Left lung (tissue), 4 donors: ENCODE measurements at regions not wholly inside any gene's neighbourhood (a gene's known extent, or its start where the extent isn't known, plus 50 kb on each side); places are given as distances from the start of the nearest gene placed in this dataset.

Experiments used
- ATAC-seq: fragments of 200-7000 bp; cut with Tn5 transposase; one replicate; pipeline ENCODE4 v1.9.1; 2020; ENCODE audit warnings: moderate library complexity
- DNase-seq, 4 donors: peaks; one replicate each; pipeline ENCODE4 v3.0.0-alpha.2; 2013 to 2020
- H3K27ac ChIP-seq, 2 donors: fragments of 200-600 bp; sonication (generic) in 1 of 2; one replicate each; pipeline versions ENCODE4 v1.5.0 to v1.8.0; 2020 to 2021
- H3K27me3 ChIP-seq, 2 donors: fragments of 200-600 bp; sonication (generic) in 1 of 2; one replicate each; pipeline versions ENCODE4 v1.5.0 to v1.8.0; 2020 to 2021
- H3K36me3 ChIP-seq, 2 donors: fragments of 200-600 bp; sonication (generic) in 1 of 2; one replicate each; pipeline versions ENCODE4 v1.5.0 to v1.8.0; 2020 to 2021
- H3K4me1 ChIP-seq, 2 donors: fragments of 200-600 bp; one replicate each; pipeline ENCODE4 v1.8.0; 2021
- H3K4me3 ChIP-seq, 2 donors: fragments of 200-600 bp; sonication (generic) in 1 of 2; one replicate each; pipeline versions ENCODE4 v1.5.0 to v1.8.0; 2020 to 2021; ENCODE audit warnings: mild to moderate bottlenecking in 1 of 2
- H3K9me3 ChIP-seq, 2 donors: fragments of 200-600 bp; sonication (generic) in 1 of 2; one replicate each; pipeline versions ENCODE4 v1.5.0 to v1.8.0; 2020 to 2021
- CTCF ChIP-seq, 2 donors: fragments of 200-600 bp; sonication (generic) in 1 of 2; IDR thresholded peaks; one replicate each; pipeline versions ENCODE4 v1.5.0 to v1.8.0; 2021; ENCODE audit warnings: antibody characterized with exemption in 2 of 2
- intact Hi-C, 2 donors: fragments of 100-400 bp; cut with DNase I; formaldehyde crosslinking; loops; one replicate each; pipeline versions ENCODE4 v1.11.2 to v1.14.2; 2022
- donor health status: DM: no; HTN: yes; CAD: no.
- donor health status: DM: no; HTN: no; CAD: no.

GRCh38 chr9:108052431-108053080 lies 563.0 kb upstream of the KLF4 start:
- no peak overlapping the region for H3K27ac ChIP-seq
- ATAC-seq: no peak
- intact Hi-C loops: no loop called here

GRCh38 chr9:108050894-108051293 lies 561.3 kb upstream of the KLF4 start:
- Histone ChIP-seq H3K4me1 (peaks cover 7 to 8% of the 10 kb centered on the region in 2 donors), H3K4me3 (no peak overlapping the region), H3K27me3 (no peaks in the 10 kb centered on the region), H3K36me3 (no peaks in the 10 kb centered on the region), H3K9me3 (no peaks in the 10 kb centered on the region), H3K27ac (no peak overlapping the region)
- no peak for TF ChIP-seq CTCF (IDR thresholded peaks at IDR 0.05)
- intact Hi-C loops: no loop called here
- ATAC-seq (no peak), DNase-seq (no peak)

More at GRCh38 chr9:108052431-108053080, 563.0 kb upstream of the KLF4 start:
- TF ChIP-seq CTCF (IDR thresholded peaks at IDR 0.05): no peak
- Histone ChIP-seq H3K4me1 (peaks cover 8 to 20% of the 10 kb centered on the region in 2 donors), H3K36me3 (no peaks in the 10 kb centered on the region), H3K9me3 (no peaks in the 10 kb centered on the region), H3K4me3 (no peak overlapping the region), H3K27me3 (no peaks in the 10 kb centered on the region)
- DNase-seq: no peak

GRCh38 chr9:108049671-108050494 lies 560.3 kb upstream of the KLF4 start:
- intact Hi-C loops: no loop called here
- Histone ChIP-seq H3K27me3 (no peaks in the 10 kb centered on the region), H3K4me1 (peaks cover 0 to 8% of the 10 kb centered on the region in 2 donors), H3K9me3 (no peaks in the 10 kb centered on the region), H3K36me3 (no peaks in the 10 kb centered on the region), H3K27ac (no peak overlapping the region), H3K4me3 (no peak overlapping the region)
- DNase-seq (no peak), ATAC-seq (no peak)
- no peak for TF ChIP-seq CTCF (IDR thresholded peaks at IDR 0.05)

- peak in 2 of 4 donors; percentile 30 to 62 for DNase-seq
- intact Hi-C loops: no loop called here
- no peaks in the 10 kb centered on the region for H3K36me3 ChIP-seq
- no peaks in the 10 kb centered on the region for H3K27me3 ChIP-seq
- H3K4me1 ChIP-seq: peaks cover 0 to 6% of the 10 kb centered on the region in 2 donors
- no peak for TF ChIP-seq CTCF (IDR thresholded peaks at IDR 0.05)
- no peak overlapping the region for H3K4me3 ChIP-seq
- peaks cover 0 to 4% of the 10 kb centered on the region in 2 donors for H3K9me3 ChIP-seq
- no peak overlapping the region for H3K27ac ChIP-seq
- ATAC-seq: peak; percentile 47
Measured at GRCh38 chr9:108049026-108049607, 559.5 kb upstream of the KLF4 start.
